Stimulated activated CD8-positive, alpha-beta memory T cell treated with anti-CD3 and anti-CD28 coated beads, Interleukin-2, amount 100 ng/mL, for 48 hours (primary cell): ENCODE measurements at regions not wholly inside any gene's neighbourhood (a gene's known extent, or its start where the extent isn't known, plus 50 kb on each side); places are given as distances from the start of the nearest gene placed in this dataset.

Experiments used
- DNase-seq, 2 donors: peaks; one replicate each; pipeline ENCODE4 v3.0.0-alpha.2; 2020; ENCODE audit warnings: low read depth in 2 of 2

DNA sequence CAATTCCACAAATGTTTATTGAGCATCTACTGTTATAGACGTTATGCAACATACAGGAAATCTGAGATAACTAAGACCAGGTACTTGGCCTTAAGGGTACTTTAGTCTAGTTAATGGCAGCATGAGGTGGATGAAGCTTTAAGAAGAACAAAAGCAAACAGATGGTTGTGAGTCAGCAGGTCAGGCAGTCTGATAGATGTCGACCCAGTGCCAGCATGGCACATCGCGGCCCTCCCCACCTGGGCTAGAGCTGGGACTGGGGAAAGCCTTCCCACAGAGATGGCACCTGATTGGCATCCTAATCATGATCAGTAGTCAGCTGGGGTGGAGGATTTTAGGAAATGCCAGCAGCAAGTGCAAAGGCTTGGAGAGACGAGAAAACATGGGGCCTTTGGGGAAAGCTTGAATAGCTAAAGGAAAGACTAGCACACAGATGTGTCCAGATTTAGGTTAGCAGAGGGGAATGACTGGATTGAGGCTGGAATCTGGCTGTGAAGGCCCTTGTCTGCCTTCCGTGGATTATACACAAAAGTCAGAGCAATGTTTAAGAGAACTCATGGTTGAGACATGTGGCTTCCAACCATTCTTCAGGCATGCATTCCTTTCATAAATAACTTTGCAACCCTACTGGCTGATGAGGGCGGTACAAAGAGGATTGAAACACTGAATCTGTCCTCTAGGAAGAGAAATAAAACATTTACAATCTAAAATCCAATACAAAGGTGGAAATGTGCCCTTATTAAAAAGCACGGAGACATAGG, 395.4 kb upstream of the WWC1 start:
- no peak for DNase-seq

- DNase-seq, result no peak
Measured at GRCh38 chr5:167896814-167897213, 394.6 kb upstream of the WWC1 start.

DNA sequence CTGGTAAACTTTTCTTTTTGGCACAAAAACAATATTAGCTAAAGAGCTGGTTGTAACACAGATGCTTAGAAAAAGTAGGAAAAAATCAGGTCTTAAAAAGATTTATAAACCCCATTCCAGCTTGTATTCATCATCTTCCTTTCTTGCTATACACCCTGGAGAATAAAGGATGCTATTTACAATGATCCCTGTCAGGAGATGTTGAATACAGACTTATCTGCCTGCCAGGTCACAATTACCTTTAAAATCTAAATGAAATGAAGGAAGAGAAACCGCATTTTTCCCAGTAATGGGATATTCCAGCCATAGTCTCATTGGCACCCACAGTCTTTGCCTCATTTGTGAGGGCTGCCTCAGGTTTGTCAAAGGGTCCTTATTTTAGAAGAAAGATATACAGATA, 394.1 kb upstream of the WWC1 start:
- no peak for DNase-seq

DNA sequence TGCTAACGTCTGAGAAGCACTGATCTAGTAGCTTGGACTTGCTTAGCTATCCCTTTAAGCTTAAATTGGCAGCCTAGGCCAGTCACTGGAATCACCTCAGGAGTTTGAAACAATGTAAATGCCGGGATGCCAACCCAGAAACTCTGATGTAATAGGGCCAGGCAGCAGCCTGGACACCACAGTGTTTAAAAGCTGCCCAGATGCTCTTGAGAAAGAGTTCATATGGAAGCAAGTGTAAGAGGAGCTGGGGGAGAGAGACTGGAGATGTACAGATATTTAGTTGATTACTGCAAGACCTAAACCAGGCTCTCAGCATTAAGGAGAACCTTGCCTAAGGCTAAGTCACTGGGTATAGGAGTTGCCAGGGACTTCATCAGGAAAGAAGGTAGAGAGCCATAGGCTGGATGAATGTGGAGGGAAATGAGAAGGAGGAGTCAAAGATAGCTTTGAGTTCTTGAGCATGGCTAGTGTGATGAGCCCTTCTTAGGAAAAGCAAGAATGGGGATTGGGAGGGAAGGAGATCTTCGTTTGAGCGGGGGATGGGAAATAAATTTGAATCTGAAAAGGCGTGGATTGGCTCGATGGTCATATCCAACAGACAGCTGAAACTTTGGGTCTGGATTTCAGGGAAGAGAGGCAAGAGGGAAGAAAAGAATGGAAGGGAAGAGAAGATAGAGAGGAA, 392.9 kb upstream of the WWC1 start:
- DNase-seq, result no peak

GRCh38 chr5:167899490-167900070, 391.9 kb upstream of the WWC1 start:
- DNase-seq, result no peak

DNA sequence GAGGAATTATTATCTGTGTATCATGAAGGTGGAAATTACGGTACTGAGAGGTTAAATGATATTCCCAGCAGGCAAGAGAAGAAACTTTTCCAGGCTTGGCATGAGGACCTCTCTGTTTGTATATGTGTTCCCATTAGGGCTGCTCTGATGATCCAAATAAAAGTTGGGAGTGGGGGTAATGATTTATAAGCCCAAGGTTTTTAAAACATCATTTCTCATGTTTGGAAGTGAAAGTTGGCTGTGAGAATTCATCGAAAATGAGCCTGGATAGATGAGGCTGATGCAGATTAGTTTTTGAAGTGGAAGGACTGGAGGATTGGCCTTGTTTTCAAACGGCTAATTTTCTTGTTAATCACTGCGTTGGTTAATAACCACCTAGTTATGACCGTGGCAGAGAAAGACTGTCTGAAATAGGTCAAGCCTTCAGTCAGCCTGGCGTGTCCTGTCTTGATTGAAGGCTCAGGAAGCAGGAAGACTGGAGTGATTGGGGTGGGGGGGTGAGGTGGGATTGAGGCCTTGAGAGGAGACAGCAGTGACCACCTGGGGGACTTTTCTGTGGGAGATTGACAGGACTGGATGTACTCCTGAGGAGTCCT, 391.0 kb upstream of the WWC1 start:
- no peak for DNase-seq

GRCh38 chr5:167902298-167902697, 389.1 kb upstream of the WWC1 start:
- no peak for DNase-seq

DNA sequence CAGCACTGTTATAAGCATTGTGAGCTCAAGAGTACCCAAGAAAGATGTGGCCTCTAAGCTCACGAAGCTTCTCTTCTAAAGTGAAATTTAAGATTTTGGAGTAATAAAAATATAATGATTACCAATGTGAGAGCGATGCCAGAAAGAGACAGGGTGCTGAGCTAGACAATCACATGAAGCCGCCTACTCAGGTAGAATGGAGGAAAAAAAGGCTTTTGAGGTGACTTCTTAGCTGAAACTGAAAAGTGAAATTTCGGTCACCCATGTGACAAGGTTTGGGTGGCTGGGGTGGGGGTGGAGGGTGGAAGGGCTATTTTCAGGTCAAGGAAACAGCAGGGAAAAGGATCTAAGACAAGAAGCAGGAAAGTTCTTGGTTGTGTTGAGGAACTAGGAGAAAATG, 388.2 kb upstream of the WWC1 start:
- no peak for DNase-seq

- DNase-seq, result no peak
Measured at GRCh38 chr5:167903659-167904058, 387.8 kb upstream of the WWC1 start.

DNA sequence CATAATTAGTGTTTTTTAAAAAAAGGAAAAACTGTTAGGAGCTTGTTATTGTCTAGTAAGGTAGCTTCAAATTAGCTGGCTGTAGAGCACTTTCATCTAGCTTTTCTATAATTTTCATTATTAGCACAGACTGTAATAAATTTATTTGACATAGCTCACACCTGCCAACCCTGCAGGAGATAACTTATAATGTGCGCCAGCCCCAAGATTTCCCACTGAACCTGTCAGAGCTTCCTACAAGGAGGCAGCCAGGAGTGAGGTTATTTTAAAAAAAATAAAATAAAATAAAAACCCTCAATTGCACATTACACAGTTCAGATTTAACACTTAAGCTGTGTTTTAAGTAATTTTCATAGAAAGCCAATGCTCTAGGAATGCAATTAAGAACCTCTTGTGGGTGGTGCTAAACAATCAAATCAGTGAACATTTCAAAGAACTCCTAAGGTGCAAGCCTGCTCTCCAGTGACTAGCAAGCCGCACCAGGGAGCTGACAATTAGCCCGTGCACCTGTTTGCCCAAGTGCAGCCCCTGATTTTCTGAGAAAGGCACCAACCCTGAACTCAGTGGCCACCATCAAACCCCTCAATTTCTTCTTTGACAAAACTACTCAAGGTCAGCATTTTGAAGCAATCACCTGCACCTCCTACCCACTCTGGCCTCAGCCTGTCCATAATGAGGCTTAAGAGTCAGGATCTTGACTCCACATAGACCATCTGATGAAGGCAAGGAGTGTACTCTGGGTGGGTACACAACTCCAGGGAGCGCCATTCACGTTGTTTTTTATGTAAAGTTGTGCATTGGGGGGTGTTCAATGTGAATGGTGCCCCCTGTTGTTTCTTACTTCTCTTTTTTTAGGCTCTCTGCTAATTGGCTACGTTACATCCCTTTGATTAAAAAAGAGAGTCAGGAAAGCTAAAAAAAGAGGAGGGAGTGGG, 385.3 kb upstream of the WWC1 start:
- no peak for DNase-seq

- DNase-seq, result no peak
Measured at GRCh38 chr5:167908606-167909005, 382.8 kb upstream of the WWC1 start.

DNA sequence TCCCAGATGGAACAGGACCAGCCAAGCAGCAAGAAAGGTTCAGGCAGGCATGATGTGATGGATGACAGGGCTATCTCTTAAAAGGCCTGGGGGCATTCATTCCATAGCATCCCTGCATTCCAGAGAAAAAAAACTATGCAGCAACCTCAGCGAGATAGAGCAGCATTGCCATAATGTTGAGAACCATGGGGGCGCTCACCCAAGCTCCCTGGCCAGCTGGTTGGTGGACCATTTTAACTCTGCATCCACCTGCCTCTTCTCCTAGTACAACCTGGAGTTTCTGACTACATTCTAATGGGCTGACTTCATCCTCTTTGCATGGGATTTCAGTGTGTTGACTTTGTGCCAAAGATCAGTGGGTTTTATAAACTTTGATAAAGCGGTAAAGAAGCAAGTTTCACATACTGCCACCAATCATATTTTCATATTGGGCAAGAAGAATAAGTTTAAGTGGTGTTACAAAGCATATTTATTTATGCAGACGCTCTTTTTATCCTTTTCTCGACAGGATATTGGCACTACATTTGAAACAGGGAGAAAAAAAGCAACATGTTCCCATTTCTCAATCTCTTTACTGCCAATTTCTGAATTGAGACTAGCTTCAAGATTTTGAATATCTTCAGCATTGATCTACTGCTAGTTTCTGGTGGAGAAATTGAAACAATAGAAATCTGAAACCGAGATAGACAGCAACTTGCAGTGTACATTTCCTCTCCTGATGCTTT, 378.3 kb upstream of the WWC1 start:
- DNase-seq, result no peak

DNA sequence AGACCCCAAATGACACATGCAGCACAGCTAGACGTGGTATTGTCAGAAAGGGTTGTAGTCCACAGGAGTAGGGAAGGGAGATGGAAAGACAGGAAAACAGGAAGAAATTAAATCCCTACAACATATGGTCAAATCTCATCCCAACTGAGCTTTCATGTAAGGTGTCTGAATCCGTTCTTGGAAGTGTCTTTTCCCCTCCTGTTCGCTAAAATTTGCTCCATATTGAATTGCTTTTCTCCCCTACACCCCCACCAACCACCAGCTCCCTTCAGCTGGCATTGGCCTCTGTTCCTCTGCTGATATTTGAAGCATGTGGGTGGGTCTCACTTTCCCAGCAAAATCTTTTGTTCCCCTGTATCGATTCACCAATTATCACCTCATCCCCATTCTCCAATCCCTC, 376.2 kb upstream of the WWC1 start:
- no peak for DNase-seq

GRCh38 chr5:167916261-167916691, 375.2 kb upstream of the WWC1 start:
- DNase-seq, result no peak

DNA sequence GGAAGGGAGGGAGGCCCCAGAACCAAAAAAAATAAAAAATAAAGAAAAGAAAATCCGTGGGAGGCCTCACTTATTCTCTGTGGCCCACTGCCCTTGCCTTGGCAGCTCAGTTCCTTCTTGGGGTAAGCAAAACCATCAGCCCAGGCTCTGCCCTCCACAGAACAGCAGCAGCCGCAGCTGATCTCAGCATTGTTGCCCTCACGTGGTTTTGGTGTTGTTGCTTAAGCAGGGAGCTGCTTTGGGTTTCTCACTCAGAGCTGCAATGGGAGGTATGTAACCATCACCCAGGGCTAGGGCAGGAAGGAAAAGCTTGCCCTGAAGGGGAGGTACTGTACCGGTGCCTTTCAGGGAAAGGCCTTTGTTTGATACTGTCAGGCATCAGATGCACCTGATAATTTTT, 374.7 kb upstream of the WWC1 start:
- DNase-seq, result no peak

- DNase-seq, result no peak
Measured at GRCh38 chr5:167918184-167918812, 373.1 kb upstream of the WWC1 start.

GRCh38 chr5:167918813-167919483, 372.5 kb upstream of the WWC1 start:
- DNase-seq, result no peak

DNA sequence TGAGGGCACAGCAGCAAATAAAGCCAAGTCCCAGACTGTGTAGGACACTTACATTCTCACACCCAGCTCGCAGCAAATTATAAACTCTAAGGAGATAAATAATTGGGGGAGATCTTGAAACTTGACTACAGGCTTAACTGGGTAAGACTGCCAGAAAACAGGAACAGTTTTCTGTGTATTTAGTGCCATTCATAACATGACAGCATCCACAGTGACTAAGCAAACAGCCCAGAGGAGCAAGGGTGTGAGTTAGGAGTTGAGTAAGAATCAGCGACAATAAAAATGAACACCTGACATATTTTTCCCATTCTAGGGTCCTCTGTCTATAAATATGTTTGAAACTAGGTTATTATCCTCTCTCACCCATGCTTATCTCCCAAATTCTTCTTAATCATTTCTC, 370.9 kb upstream of the WWC1 start:
- DNase-seq, result no peak

- no peak for DNase-seq
Measured at GRCh38 chr5:167921796-167922195, 369.6 kb upstream of the WWC1 start.

DNA sequence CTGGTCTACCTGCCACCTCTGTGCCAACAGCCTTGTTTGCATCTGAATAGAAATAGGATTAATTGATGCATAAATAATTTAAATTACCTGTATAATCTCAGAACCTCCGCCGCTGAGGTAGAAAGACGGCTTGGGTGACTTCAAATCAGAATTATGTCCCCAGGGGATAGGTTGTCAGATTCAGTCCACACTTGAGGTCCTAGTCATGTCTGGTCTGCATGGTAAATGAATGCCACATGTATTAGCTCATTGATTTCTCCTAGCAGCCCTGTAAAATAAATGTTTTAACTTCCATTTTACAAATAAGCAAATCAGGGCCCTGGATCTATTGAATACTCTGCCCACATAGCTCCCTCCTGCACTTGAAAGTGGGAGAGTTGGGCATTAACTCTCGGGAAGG, 368.0 kb upstream of the WWC1 start:
- DNase-seq, result no peak
